Astrocyte of the spinal cord (primary cell): ENCODE measurements at regions not wholly inside any gene's neighbourhood (a gene's known extent, or its start where the extent isn't known, plus 50 kb on each side); places are given as distances from the start of the nearest gene placed in this dataset.

Experiments used
- DNase-seq: peaks from one replicate; pipeline ENCODE4 v3.0.0; 2011; ENCODE audit warnings: low read depth, low spot score
- H3K4me3 ChIP-seq: 2 replicates; pipeline ENCODE4 v1.5.1; 2011; ENCODE audit warnings: low read depth, mild to moderate bottlenecking, low read length, moderate library complexity
- CTCF ChIP-seq: IDR thresholded peaks from 2 replicates; pipeline ENCODE4 v1.5.1; 2012; ENCODE audit warnings: low read depth, mild to moderate bottlenecking, low read length, inconsistent platforms
- in situ Hi-C: cut with HindIII; loops from 2 replicates; pipeline ENCODE4 v1.10.0; 2017; ENCODE audit warnings: low sequenced_read_pairs

- DNase-seq = no peak
- in situ Hi-C loops = no loop called here
- no peak for TF ChIP-seq CTCF
- no peak overlapping the region for H3K4me3 ChIP-seq
These were observed 92.6 kb downstream of the ERMARD start for GRCh38 chr6:169843991-169844390.

- TF ChIP-seq CTCF = no peak
These were observed 91.7 kb downstream of the ERMARD start for GRCh38 chr6:169843110-169843509.

GRCh38 chr6:169841907-169842606 lies 90.6 kb downstream of the ERMARD start:
- in situ Hi-C loops = no loop called here
- no peak for DNase-seq
- no peak overlapping the region for H3K4me3 ChIP-seq
- TF ChIP-seq CTCF = no peak

More at GRCh38 chr6:169843110-169843509, 91.7 kb downstream of the ERMARD start:
- no peak for DNase-seq
- H3K4me3 ChIP-seq = no peak overlapping the region
- in situ Hi-C loops = no loop called here

GRCh38 chr6:169841251-169841650 lies 89.8 kb downstream of the ERMARD start:
- DNase-seq = no peak
- no peak overlapping the region for H3K4me3 ChIP-seq
- in situ Hi-C loops = no loop called here
- no peak for TF ChIP-seq CTCF

- no peak for DNase-seq
- no peak for TF ChIP-seq CTCF
- in situ Hi-C loops = no loop called here
- H3K4me3 ChIP-seq = no peak overlapping the region
These were observed 88.6 kb downstream of the ERMARD start for GRCh38 chr6:169839898-169840631.

- no peak for DNase-seq
- H3K4me3 ChIP-seq = no peak overlapping the region
- TF ChIP-seq CTCF = no peak
- in situ Hi-C loops = no loop called here
These were observed 88.1 kb downstream of the ERMARD start for GRCh38 chr6:169839493-169839892.
